ENCODE measurements at regions not wholly inside any gene's neighbourhood (a gene's known extent, or its start where the extent isn't known, plus 50 kb on each side); places are given as distances from the start of the nearest gene placed in this dataset.

DNA sequence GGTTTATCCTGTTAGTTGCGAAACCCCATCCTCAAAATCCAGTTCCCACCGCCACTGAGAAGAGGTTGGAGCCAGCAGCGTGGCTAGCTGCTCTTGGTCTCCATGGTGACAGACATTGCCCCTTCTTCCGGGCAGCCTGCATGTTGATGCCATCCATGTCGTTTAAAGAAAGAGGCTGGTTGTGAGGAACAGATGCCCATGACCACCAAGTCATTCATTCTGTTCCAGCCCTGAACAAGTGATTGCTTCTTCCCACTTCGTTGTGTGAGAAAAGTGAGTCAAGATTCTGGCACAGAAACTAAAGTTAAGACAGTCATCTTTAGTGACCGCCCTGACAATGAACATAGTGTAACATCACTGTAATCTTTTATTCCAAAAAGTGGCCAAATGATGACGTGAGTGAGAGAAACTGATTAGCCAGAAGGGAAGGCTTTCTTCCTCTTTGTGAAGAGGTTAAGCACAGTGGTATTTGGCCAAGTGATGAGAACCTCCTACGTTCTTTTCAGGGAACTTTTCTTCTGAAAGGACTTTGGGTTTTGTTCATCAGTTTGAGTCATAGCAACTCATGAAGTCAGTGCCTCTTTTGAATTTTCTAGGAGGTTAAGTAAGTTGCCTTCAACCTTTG is 272.5 kb downstream of the GALR1 start:
- Histone ChIP-seq H3K4me3 (ENCODE audit: low read depth in 1 of 2, low read length in 2 of 2) (no peak overlapping the region), H3K36me3 (ENCODE audit: control insufficient read depth in 2 of 2, insufficient read depth in 2 of 2, low read length in 1 of 2) (no peaks in the 10 kb centered on the region), H3K27ac (ENCODE audit: low read depth in 2 of 2, low read length in 1 of 2) (no peak overlapping the region), H3K27me3 (ENCODE audit: control insufficient read depth in 1 of 2, insufficient read depth in 2 of 2, low read length in 2 of 2) (no peaks in the 10 kb centered on the region), H3K9me3 (ENCODE audit: control insufficient read depth in 2 of 2, insufficient read depth in 1 of 2, low read depth in 1 of 2, low read length in 1 of 2) (peaks cover 0 to 17% of the 10 kb centered on the region in 2 donors), H3K4me1 (ENCODE audit: control insufficient read depth in 2 of 2, insufficient read depth in 2 of 2, low read length in 1 of 2) (no peaks in the 10 kb centered on the region)
- 70 to 73% methylated on average over 9 of the region's 9 CpGs for WGBS, 2 donors

DNA sequence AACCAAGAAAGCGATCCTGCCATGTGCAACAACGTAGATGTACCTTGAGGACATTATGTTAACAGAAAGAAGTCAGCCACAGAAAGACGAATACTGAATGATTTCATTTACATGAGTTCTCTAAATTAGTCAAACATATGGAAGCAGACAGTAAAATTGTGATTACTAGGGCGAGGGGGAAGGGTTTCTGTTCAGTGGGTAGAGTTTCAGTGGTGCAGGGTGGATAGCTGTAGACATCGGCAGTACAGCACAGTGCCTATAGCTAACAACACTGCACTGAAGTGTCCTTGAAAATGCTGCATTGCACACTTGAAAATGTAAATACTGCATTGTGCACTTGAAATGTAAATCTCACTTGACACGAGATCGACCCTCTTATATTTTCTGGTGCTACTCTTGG is 275.3 kb downstream of the GALR1 start:
- Histone ChIP-seq H3K9me3 (ENCODE audit: control insufficient read depth in 2 of 2, insufficient read depth in 1 of 2, low read depth in 1 of 2, low read length in 1 of 2) (peaks cover 4 to 10% of the 10 kb centered on the region in 2 donors), H3K27me3 (ENCODE audit: control insufficient read depth in 1 of 2, insufficient read depth in 2 of 2, low read length in 2 of 2) (no peaks in the 10 kb centered on the region), H3K27ac (ENCODE audit: low read depth in 2 of 2, low read length in 1 of 2) (no peak overlapping the region), H3K36me3 (ENCODE audit: control insufficient read depth in 2 of 2, insufficient read depth in 2 of 2, low read length in 1 of 2) (no peaks in the 10 kb centered on the region), H3K4me3 (ENCODE audit: low read depth in 1 of 2, low read length in 2 of 2) (no peak overlapping the region), H3K4me1 (ENCODE audit: control insufficient read depth in 2 of 2, insufficient read depth in 2 of 2, low read length in 1 of 2) (no peaks in the 10 kb centered on the region)
- WGBS, 2 donors: 70 to 78% methylated on average over 7 of the region's 7 CpGs

DNA sequence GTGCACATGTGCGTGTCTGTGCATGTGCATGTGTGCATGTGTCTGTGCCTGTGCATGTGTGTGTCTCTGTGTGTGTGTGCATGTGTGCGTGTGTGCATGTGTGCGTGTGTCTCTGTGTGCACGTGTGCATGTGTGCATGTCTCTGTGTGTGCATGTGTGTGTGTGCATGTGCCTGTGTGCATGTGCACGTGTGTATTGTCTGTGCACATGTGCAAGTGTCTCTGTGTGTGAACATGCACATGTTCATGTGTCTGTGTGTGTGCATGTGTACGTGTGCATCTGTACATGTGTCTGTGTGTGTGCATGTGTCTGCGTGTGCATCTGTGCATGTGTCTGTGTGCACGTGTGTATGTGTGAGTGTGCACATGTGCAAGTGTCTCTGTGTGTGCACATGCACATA is 277.3 kb downstream of the GALR1 start:
- Histone ChIP-seq H3K27me3 (ENCODE audit: control insufficient read depth in 1 of 2, insufficient read depth in 2 of 2, low read length in 2 of 2) (no peaks in the 10 kb centered on the region), H3K4me3 (ENCODE audit: low read depth in 1 of 2, low read length in 2 of 2) (no peak overlapping the region), H3K36me3 (ENCODE audit: control insufficient read depth in 2 of 2, insufficient read depth in 2 of 2, low read length in 1 of 2) (no peaks in the 10 kb centered on the region), H3K4me1 (ENCODE audit: control insufficient read depth in 2 of 2, insufficient read depth in 2 of 2, low read length in 1 of 2) (no peaks in the 10 kb centered on the region), H3K27ac (ENCODE audit: low read depth in 2 of 2, low read length in 1 of 2) (no peak overlapping the region), H3K9me3 (ENCODE audit: control insufficient read depth in 2 of 2, insufficient read depth in 1 of 2, low read depth in 1 of 2, low read length in 1 of 2) (peaks cover 4 to 10% of the 10 kb centered on the region in 2 donors)
- WGBS, 2 donors: 90 to 96% methylated on average over 8 of the region's 8 CpGs

DNA sequence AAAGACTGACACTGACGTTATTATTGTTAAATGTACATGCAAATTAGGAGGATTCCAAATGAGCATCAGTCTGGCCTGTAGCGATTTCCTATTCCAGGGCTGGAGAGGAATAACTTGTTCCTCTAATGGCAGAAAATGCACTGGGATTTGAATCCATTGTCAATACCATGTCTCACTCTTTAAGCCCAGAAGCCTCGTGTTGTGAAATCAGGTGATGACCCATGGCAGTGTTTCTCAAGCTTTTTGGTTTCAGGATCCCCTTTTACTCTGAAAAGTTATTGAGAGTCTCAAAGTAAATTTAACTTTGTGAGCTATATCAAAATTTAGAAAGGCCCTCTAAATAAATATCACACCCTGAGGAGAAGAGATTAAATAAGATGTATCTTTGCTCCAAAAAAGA is 279.2 kb downstream of the GALR1 start:
- H3K27ac ChIP-seq (ENCODE audit: low read depth in 2 of 2, low read length in 1 of 2): no peak overlapping the region
- no peaks in the 10 kb centered on the region for H3K4me1 ChIP-seq (ENCODE audit: control insufficient read depth in 2 of 2, insufficient read depth in 2 of 2, low read length in 1 of 2)
- H3K36me3 ChIP-seq (ENCODE audit: control insufficient read depth in 2 of 2, insufficient read depth in 2 of 2, low read length in 1 of 2): no peaks in the 10 kb centered on the region
- H3K9me3 ChIP-seq (ENCODE audit: control insufficient read depth in 2 of 2, insufficient read depth in 1 of 2, low read depth in 1 of 2, low read length in 1 of 2): peaks cover 4 to 10% of the 10 kb centered on the region in 2 donors
- H3K4me3 ChIP-seq (ENCODE audit: low read depth in 1 of 2, low read length in 2 of 2): no peak overlapping the region
- WGBS, 2 donors: 57% methylated on average over 3 of the region's 3 CpGs
- H3K27me3 ChIP-seq (ENCODE audit: control insufficient read depth in 1 of 2, insufficient read depth in 2 of 2, low read length in 2 of 2): no peaks in the 10 kb centered on the region

DNA sequence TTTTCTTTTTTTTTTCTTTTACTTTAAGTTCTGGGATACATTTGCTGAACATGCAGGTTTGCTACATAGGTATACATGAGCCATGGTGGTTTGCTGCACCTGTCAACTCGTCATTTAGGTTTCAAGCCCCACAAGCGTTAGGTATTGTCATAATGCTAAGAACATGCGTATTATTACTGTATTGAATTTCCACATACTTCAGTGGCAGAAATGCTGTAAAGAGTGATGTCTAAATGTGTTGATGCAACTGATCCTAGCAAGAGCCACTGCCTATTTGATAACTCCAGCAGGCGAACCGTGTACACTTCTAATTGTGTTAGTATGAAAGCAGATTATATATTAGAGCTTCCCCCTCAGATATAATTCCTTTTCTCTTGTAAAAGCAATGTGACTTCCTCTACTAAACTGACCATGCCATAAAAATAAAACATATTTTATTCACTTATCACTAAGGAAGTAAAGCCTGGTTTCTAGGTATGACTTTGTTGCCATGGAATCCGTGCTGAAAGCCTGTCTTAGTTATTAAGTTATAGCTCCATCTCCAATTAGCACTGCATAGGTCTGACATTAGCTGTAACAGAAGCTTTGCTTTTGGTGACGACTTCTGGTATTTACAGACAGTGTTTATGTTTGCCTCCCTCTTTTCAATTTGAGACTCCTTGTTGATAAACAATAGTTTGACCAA is 280.0 kb downstream of the GALR1 start:
- H3K27me3 ChIP-seq (ENCODE audit: control insufficient read depth in 1 of 2, insufficient read depth in 2 of 2, low read length in 2 of 2): no peaks in the 10 kb centered on the region

DNA sequence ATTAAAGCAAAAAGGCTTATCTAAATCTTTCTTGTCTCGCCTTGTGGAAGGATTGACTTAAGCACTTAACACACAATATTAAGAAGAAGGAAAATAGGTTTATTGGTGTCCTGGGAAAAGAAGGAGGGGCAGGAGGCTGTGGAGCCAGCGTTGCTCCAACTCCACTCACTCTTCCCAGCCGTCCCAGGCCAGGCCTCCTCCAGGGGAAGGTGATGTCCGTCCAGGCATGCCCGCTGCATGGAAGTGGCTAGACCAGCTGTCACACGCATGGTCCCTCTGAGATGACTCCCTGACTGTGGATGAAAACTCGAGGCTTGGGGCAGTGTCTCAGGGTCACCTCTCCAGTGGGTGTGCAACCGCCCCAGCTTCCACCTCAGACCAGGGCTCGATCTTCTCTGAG is 281.1 kb downstream of the GALR1 start:
- Histone ChIP-seq H3K27ac (ENCODE audit: low read depth in 2 of 2, low read length in 1 of 2) (no peak overlapping the region), H3K27me3 (ENCODE audit: control insufficient read depth in 1 of 2, insufficient read depth in 2 of 2, low read length in 2 of 2) (no peaks in the 10 kb centered on the region), H3K36me3 (ENCODE audit: control insufficient read depth in 2 of 2, insufficient read depth in 2 of 2, low read length in 1 of 2) (no peaks in the 10 kb centered on the region), H3K4me3 (ENCODE audit: low read depth in 1 of 2, low read length in 2 of 2) (no peak overlapping the region), H3K9me3 (ENCODE audit: control insufficient read depth in 2 of 2, insufficient read depth in 1 of 2, low read depth in 1 of 2, low read length in 1 of 2) (peaks cover 4 to 10% of the 10 kb centered on the region in 2 donors), H3K4me1 (ENCODE audit: control insufficient read depth in 2 of 2, insufficient read depth in 2 of 2, low read length in 1 of 2) (no peaks in the 10 kb centered on the region)
- WGBS, 2 donors: 71 to 72% methylated on average over 9 of the region's 9 CpGs

More for the DNA sequence above, 280.0 kb downstream of the GALR1 start:
- WGBS, 2 donors: 77 to 81% methylated on average over 7 of the region's 7 CpGs
- Histone ChIP-seq H3K9me3 (ENCODE audit: control insufficient read depth in 2 of 2, insufficient read depth in 1 of 2, low read depth in 1 of 2, low read length in 1 of 2) (peaks cover 4 to 10% of the 10 kb centered on the region in 2 donors), H3K4me1 (ENCODE audit: control insufficient read depth in 2 of 2, insufficient read depth in 2 of 2, low read length in 1 of 2) (no peaks in the 10 kb centered on the region), H3K27ac (ENCODE audit: low read depth in 2 of 2, low read length in 1 of 2) (no peak overlapping the region), H3K4me3 (ENCODE audit: low read depth in 1 of 2, low read length in 2 of 2) (no peak overlapping the region), H3K36me3 (ENCODE audit: control insufficient read depth in 2 of 2, insufficient read depth in 2 of 2, low read length in 1 of 2) (no peaks in the 10 kb centered on the region)

DNA sequence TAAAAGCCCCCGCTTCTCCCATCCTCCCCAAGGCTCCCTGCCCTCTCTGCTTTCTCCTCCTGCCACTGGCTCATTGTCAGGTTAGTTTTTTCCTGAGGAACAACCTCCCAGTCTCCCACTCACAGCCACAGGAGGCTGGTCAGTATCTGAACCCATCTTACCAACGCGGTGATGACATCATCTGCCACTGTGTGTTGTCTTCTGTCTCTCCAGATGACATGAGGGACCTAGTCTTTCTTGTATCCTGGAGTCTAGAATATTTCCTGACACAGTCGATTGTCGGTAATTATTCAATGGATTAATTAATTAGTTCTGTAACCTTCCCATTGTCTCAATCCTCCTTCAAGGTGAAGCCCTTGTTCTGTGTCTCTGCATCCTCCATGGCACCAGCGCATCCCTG is 290.2 kb downstream of the GALR1 start:
- Histone ChIP-seq H3K4me1 (ENCODE audit: control insufficient read depth in 2 of 2, insufficient read depth in 2 of 2, low read length in 1 of 2) (no peaks in the 10 kb centered on the region), H3K27ac (ENCODE audit: low read depth in 2 of 2, low read length in 1 of 2) (no peak overlapping the region), H3K27me3 (ENCODE audit: control insufficient read depth in 1 of 2, insufficient read depth in 2 of 2, low read length in 2 of 2) (no peaks in the 10 kb centered on the region), H3K4me3 (ENCODE audit: low read depth in 1 of 2, low read length in 2 of 2) (no peak overlapping the region), H3K36me3 (ENCODE audit: control insufficient read depth in 2 of 2, insufficient read depth in 2 of 2, low read length in 1 of 2) (no peaks in the 10 kb centered on the region), H3K9me3 (ENCODE audit: control insufficient read depth in 2 of 2, insufficient read depth in 1 of 2, low read depth in 1 of 2, low read length in 1 of 2) (peaks cover 0 to 2% of the 10 kb centered on the region in 2 donors)
- 88 to 90% methylated on average over 6 of the region's 6 CpGs for WGBS, 2 donors

DNA sequence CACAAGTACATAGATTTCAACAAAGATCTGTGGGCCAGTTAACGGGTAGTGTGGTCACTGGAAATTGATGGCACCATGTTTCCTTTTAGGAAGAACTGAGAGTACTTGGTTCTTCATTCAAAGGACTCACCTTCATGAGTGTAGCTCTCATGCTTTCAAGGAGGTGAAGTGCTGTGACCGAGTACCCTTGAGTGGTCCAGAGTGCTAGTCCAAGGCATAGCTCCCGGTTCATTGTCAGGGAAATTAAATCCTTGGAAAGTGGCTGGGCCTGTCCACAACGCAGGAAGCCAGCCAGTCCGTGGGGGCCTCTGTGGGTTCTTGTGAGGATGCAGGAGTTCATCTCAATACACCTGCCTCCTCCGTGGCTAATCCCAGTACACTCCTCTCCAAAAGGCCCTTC is 295.1 kb downstream of the GALR1 start:
- Histone ChIP-seq H3K4me3 (ENCODE audit: low read depth in 1 of 2, low read length in 2 of 2) (no peak overlapping the region), H3K4me1 (ENCODE audit: control insufficient read depth in 2 of 2, insufficient read depth in 2 of 2, low read length in 1 of 2) (no peaks in the 10 kb centered on the region), H3K36me3 (ENCODE audit: control insufficient read depth in 2 of 2, insufficient read depth in 2 of 2, low read length in 1 of 2) (no peaks in the 10 kb centered on the region), H3K27me3 (ENCODE audit: control insufficient read depth in 1 of 2, insufficient read depth in 2 of 2, low read length in 2 of 2) (no peaks in the 10 kb centered on the region), H3K9me3 (ENCODE audit: control insufficient read depth in 2 of 2, insufficient read depth in 1 of 2, low read depth in 1 of 2, low read length in 1 of 2) (peaks cover 0 to 4% of the 10 kb centered on the region in 2 donors), H3K27ac (ENCODE audit: low read depth in 2 of 2, low read length in 1 of 2) (no peak overlapping the region)
- 85 to 93% methylated on average over 6 of the region's 6 CpGs for WGBS, 2 donors

DNA sequence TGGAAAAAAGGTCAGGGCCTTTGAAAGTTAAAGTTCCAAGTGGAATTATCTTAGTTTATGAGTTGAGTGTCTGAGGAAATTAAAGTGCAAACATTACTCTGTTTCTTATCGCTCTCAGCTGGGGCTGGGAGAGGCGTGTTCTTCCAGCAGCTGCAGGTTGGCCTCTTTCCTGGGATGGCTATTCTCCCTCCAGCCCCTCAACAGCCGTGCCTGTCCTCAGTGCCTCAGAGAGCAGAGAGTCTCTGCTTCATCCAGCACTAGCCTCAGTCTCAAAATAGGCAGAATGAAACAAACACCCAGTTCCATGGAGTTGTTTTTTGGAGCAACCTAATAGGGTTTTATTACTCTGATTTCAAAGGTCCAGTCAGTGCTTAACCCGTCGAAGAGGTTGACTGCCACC is 298.1 kb downstream of the GALR1 start:
- Histone ChIP-seq H3K27me3 (ENCODE audit: control insufficient read depth in 1 of 2, insufficient read depth in 2 of 2, low read length in 2 of 2) (no peaks in the 10 kb centered on the region), H3K36me3 (ENCODE audit: control insufficient read depth in 2 of 2, insufficient read depth in 2 of 2, low read length in 1 of 2) (no peaks in the 10 kb centered on the region), H3K4me1 (ENCODE audit: control insufficient read depth in 2 of 2, insufficient read depth in 2 of 2, low read length in 1 of 2) (no peaks in the 10 kb centered on the region), H3K9me3 (ENCODE audit: control insufficient read depth in 2 of 2, insufficient read depth in 1 of 2, low read depth in 1 of 2, low read length in 1 of 2) (peaks cover 0 to 4% of the 10 kb centered on the region in 2 donors), H3K4me3 (ENCODE audit: low read depth in 1 of 2, low read length in 2 of 2) (no peak overlapping the region), H3K27ac (ENCODE audit: low read depth in 2 of 2, low read length in 1 of 2) (no peak overlapping the region)
- WGBS, 2 donors: 44 to 55% methylated on average over 5 of the region's 5 CpGs
